ENCODE measurements at regions not wholly inside any gene's neighbourhood (a gene's known extent, or its start where the extent isn't known, plus 50 kb on each side); places are given as distances from the start of the nearest gene placed in this dataset.

DNA sequence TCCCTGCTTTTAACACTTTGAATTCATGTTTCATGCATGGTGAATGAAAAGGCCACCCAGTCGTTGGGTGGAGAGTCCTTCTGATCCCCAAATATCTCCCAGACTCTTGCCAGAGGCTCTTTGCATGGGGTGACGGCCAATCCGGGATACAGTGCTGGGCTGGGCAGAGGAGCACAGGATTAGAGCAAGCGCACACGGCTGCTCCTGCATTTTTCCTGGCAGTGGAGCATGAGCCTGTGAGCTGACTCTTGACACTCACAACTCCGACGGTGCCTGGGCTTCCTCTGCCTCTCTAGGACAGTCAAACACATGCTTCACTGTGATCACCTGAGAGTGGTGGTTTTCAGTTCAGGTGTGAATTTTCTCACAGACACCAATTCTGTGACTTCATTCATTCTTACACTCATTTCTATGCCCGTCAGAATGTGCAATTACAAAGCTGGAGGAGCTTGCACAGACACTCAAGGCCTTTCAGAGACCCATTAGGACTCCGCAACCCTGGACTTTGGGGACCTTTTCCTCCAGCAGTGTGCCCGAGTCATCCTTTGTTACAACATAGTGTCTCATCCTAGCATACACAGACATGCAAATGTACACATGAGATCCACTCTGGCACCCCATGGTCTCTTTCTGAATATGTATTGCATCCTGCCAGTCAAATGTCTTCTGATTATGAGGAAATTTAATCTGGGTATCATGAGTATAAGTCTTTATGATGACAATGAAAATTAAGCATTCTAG lies 206.6 kb downstream of the ICE1 start:
- Histone ChIP-seq H3K79me1 (ENCODE audit: insufficient read depth, low read depth, low read length, poor library complexity, severe bottlenecking) (no peaks in the 10 kb centered on the region), H3K4me2 (ENCODE audit: insufficient read depth, insufficient read length, low read length) (no peak overlapping the region), H4K91ac (ENCODE audit: insufficient read length, low read depth, low read length) (no peak overlapping the region), H3K23ac (ENCODE audit: insufficient read length, low read depth, low read length) (no peak overlapping the region), H3K27me3 (ENCODE audit: insufficient read depth, low read length) (no peaks in the 10 kb centered on the region), H3K14ac (ENCODE audit: insufficient read depth, low read length) (no peak overlapping the region), H2BK20ac (ENCODE audit: low read depth, low read length, poor library complexity, severe bottlenecking) (no peak overlapping the region), H3K4me1 (ENCODE audit: insufficient read depth, low read length) (no peaks in the 10 kb centered on the region), H3K56ac (ENCODE audit: insufficient read length, low read depth, low read length) (no peak overlapping the region), H3K9ac (ENCODE audit: extremely low read depth, insufficient read length, low read length) (no peak overlapping the region), H2BK5ac (ENCODE audit: insufficient read length, low read length) (no peak overlapping the region), H4K20me1 (ENCODE audit: control insufficient read depth, insufficient read depth, insufficient read length) (no peaks in the 10 kb centered on the region), H3K9me3 (ENCODE audit: control insufficient read depth, low read depth, low read length) (peaks cover 3% of the 10 kb centered on the region), H3K4ac (ENCODE audit: low read depth, low read length) (no peak overlapping the region), H3T11ph (ENCODE audit: low read length) (no peak overlapping the region), H3K79me2 (ENCODE audit: insufficient read depth, low read length) (no peaks in the 10 kb centered on the region), H2AK5ac (ENCODE audit: insufficient read length, low read length) (no peak overlapping the region), H4K8ac (replicated peaks; ENCODE audit: insufficient read length, low read depth, low read length) (no peak overlapping the region), H2AFZ (ENCODE audit: low read length) (no peak overlapping the region), H3K18ac (ENCODE audit: insufficient read length, low read depth, low read length) (no peak overlapping the region), H3K23me2 (ENCODE audit: insufficient read length, low read depth, low read length, poor library complexity, severe bottlenecking) (no peaks in the 10 kb centered on the region), H2BK15ac (ENCODE audit: low read depth, low read length) (no peak overlapping the region), H4K5ac (ENCODE audit: insufficient read length, low read depth, low read length) (no peak overlapping the region), H2BK12ac (ENCODE audit: insufficient read length, low read depth, low read length) (no peak overlapping the region), H2BK120ac (ENCODE audit: low read depth, low read length, poor library complexity, severe bottlenecking) (no peak overlapping the region), H3K27ac (ENCODE audit: insufficient read length, low read depth, low read length) (no peak overlapping the region)
- Mint-ChIP-seq H3K9me3 (peaks cover 17 to 28% of the 10 kb centered on the region in 2 experiments), H3K36me3 (ENCODE audit: insufficient read depth in 1 of 3, low read depth in 3 of 3) (peaks cover 7 to 22% (median 9%) of the 10 kb centered on the region in 3 experiments), H3K4me1 (peaks cover 7 to 14% of the 10 kb centered on the region in 2 experiments; a peak in 3 of 4 replicates), H3K27me3 (ENCODE audit: low read depth) (peaks cover 8% of the 10 kb centered on the region), H3K27ac (peak overlapping the region in 2 of 3 experiments; percentile 65 to 76; a peak in 4 of 7 replicates), H3K4me3 (no peak overlapping the region)
- TF ChIP-seq, protein P1, sequence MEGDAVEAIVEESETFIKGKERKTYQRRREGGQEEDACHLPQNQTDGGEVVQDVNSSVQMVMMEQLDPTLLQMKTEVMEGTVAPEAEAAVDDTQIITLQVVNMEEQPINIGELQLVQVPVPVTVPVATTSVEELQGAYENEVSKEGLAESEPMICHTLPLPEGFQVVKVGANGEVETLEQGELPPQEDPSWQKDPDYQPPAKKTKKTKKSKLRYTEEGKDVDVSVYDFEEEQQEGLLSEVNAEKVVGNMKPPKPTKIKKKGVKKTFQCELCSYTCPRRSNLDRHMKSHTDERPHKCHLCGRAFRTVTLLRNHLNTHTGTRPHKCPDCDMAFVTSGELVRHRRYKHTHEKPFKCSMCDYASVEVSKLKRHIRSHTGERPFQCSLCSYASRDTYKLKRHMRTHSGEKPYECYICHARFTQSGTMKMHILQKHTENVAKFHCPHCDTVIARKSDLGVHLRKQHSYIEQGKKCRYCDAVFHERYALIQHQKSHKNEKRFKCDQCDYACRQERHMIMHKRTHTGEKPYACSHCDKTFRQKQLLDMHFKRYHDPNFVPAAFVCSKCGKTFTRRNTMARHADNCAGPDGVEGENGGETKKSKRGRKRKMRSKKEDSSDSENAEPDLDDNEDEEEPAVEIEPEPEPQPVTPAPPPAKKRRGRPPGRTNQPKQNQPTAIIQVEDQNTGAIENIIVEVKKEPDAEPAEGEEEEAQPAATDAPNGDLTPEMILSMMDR (conservative IDR thresholded peaks at IDR 0.05): no peak
- WGBS (ENCODE audit: extremely low coverage, insufficient read length, low lambda C conversion rate): no CpG with 5 or more reads among the region's 10 CpGs
- DNase-seq: no peak
